ENCODE measurements at regions not wholly inside any gene's neighbourhood (a gene's known extent, or its start where the extent isn't known, plus 50 kb on each side); places are given as distances from the start of the nearest gene placed in this dataset.

DNA sequence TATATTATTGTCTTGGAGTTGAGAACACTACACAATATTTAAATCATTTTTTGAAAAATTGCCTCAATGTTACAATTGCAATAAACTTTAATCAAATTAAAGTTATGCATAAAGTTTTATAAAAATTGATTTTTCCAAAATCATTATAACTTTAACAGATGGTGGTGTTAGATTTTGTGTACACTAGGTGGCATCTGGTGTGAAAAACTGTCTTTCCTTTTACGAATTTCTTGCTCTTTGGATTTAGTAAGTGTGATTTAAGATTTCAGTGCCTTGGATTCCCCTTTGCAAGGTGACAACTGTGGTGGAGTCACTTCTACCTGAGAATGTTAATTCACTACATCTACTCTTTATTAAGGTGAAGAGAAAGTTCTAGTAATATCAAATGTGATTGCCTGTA is 91.6 kb downstream of the AREG start:
- TF ChIP-seq YY1 (IDR thresholded peaks at IDR 0.05; ENCODE audit: insufficient read depth, insufficient read length) (no peak), ZNF274 (IDR thresholded peaks at IDR 0.05; ENCODE audit: low read depth, low read length) (no peak), SUZ12 (IDR thresholded peaks at IDR 0.05; ENCODE audit: extremely low read depth, insufficient read depth, insufficient read length) (no peak)

All from NT2/D1 (cell line).